HG03378 (cell line): ENCODE measurements at regions not wholly inside any gene's neighbourhood (a gene's known extent, or its start where the extent isn't known, plus 50 kb on each side); places are given as distances from the start of the nearest gene placed in this dataset.

Experiments
- ATAC-seq: cut with Tn5 transposase; IDR thresholded peaks from one replicate; pipeline ENCODE4 v1.9.1; 2021; ENCODE audit warnings: mild to moderate bottlenecking, moderate library complexity; ENCODE audit not compliant: unreplicated experiment

DNA sequence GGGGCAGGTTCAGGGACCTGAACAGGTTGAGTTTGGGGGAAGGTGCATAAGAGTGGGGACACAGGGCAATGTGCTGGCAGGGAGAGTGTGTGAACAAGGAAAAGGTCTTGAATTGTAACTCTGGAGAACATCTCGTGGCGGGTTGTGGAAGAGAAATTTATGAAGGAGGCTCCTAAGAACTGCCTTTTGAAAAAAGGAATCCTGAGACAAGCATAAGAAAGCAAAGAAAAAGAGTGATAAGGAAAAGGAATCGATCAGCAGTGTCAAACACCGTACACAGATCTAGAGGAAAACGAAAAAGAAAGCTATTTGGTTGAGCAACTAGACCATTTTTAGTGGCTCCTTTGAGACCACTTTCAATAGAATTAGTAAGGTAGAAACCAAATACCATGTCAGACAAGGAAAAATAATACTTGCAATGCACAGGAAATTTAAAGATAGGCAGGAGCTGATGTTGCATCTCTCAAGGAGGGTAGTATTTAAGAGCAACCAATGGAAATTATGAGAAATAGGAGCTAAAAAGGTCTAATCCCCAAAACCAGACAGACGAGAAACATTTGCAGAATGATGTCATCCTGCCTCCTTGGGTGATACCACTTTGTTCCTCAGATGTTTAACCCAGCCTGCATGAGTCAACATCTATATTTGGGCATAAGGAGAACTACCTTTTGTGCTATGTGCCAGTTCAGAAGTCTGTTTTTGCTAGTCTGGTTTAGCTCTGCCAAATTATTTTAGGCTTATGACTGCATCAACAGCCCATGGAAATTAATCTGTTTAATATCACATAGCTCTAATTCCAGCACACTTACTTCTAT is 64.5 kb upstream of the STK38L start:
- ATAC-seq = peak; percentile 92

DNA sequence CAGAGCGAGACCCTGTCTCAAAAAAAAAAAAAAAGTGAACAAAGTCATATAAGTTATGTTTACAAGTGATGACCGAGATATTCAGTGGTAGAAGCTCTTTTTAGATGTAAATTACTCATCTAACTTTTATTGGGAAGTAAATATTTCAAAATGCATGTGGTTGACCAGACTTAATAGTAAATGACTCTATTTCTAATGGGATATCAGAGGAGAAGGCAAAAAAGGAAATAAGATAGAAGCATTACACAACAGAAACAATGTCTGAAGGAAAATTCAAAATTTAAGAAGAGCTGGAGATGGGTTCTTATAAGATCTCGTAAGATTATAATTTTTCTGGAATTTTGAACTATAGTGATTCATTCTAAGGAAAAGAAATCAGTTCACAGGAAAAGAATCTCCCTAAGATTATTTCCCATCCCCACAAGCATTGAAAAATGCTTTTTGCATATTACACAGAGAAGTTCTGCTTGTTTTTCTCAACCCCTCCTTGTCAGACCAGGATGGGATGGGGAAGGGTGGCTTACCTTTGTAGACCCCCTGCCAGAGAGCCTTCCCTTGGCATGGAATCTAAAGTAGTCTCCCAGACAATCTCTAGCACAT is 63.1 kb upstream of the STK38L start:
- ATAC-seq = no peak

GRCh38 chr12:27183342-27183741 is 60.7 kb upstream of the STK38L start:
- ATAC-seq = no peak

DNA sequence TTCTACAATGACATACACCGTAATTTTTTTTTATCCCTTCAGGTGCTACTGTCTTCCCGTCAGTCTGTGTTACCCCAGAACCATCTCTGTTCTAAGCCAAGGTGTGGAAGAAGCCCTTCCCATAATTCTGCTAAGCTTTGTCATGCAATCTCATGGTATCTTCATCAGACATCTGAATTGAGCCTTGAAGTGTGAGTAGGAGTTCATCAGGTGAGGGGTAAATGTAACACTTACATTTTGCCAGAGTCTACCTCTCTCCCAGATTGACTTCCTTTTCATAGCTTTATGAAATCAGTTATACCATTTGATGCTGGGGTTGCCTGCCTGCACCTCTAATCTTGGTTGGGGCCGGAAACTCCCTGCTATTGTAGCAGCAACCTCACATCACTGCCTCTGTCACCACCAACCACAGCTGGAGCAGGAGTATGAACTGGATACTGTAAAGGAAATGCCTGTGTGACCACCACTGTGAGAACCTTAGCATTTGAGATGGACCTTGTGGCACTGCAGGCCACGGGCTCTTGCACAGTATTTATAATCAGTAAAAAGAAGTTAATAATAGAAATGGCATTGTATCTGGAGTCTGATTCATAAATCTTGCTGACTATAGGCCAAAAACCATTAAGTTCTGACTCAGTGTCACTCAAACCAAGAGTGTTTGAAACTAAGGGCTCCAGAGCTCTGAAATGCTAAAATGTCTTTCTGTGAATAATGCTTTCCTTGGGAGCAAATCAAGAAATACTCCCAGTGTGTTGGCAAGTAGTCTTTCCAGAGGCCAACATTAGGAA is 58.7 kb upstream of the STK38L start:
- peak; percentile 89 for ATAC-seq

DNA sequence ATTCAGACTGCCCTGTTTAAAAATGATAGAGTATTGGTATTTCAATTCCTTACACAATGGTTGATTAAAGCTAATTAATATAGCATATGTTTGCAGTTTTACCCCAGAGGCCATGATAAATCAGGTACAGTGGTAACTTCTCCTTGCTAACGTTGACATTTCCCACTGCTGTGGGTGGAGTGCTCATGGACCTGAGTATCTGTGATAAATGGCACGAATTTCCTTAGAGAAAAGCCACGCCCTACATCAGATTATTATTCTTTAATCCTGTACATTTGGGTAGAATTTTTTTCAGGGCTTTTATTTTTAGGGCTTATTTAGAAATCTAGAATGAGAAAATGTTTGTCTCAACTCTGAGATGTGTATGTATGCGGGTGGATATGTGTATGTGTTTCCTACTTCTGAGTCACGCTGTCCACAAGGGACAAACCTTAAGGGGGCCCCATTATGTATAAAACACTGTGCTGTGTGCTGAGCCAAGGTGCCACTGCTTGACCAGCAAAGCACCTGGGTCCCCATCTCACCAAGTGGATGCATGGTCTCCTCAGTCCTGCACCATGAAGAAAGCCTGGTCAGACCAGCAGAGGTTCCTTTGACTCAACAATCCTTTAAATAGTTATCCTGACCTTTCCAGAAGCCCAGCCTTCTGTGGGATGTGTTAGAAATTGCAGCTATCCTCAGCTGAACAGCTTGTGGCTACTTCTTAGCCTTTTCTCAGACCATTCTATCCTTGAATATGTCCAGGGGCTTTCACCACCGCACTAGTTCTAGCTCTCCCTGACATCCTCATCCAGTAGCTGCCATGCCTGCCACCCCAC is 57.9 kb upstream of the STK38L start:
- no peak for ATAC-seq

DNA sequence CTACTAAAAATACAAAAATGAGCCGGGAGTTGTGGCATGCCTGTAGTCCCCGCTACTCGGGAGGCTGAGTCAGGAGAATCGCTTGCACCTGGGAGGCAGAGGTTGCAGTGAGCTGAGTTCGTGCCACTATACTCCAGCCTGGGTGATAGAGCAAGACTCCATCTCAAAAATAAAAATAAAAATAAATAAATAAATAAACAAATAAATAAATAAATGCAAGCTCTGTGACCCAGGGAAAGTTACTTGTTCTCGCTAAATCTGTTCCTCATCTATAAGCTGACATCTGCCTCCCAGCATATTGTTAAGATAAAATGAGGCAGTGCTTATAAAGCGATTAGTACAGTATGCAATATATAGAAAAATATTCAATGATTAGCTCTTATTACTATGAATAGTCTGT is 56.4 kb upstream of the STK38L start:
- ATAC-seq = no peak

GRCh38 chr12:27190761-27191160 is 53.3 kb upstream of the STK38L start:
- no peak for ATAC-seq

GRCh38 chr12:27191531-27191930 is 52.6 kb upstream of the STK38L start:
- ATAC-seq = no peak

DNA sequence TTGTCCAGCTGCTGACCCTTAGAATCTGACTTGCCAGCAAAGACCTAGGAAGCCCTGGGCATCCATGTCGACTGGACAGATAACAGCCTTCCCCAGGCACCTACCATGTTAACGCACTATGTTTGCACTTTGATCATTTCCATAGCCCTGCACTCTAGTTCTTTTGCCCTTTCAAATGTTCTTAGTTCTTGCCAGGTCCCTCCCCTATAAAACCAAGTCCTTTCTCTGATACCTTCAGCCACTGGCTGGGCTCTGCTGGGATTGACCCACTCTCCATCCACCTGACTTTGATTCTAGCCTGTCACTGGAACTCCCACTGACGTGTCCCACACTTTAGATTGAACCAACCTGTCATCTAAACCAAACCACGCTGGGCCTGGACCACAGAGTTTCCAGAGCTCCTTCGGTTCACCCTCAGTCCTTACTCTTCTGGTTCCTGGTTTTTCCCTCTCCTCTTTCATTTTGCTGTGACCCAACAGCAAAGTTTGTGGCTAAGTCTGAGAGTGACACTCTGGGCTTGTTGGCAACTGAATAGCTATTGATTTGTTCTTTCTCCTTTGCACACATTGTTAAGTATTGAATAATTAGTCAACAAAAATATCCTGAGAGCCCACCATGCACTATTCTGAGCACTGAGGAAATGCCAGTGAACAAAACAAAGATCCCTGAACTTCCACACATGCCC is 51.8 kb upstream of the STK38L start:
- no peak for ATAC-seq

DNA sequence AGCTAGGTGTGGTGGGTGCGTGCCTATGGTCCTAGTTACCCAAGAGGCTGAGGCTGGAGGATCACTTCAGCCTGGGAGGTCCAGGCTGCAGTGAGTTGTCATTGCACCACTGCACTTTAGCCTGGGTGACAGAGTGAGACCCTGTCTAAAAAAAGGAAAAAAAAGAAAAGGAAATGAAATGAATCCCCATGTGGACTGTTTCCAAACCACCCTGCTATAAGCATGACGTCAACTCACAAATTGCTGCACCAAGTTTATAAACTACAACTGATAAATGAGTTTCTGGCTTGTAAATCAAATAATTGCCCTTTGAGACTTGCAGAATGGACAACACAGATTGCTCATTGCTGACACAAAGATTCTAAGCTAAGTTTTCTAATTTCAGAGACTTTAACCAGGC is 51.0 kb upstream of the STK38L start:
- ATAC-seq = no peak

GRCh38 chr12:27193854-27194544 is 50.1 kb upstream of the STK38L start:
- ATAC-seq = no peak
